ENCODE measurements at regions not wholly inside any gene's neighbourhood (a gene's known extent, or its start where the extent isn't known, plus 50 kb on each side); places are given as distances from the start of the nearest gene placed in this dataset.
"Not testable (repeated sequence)": the region's sequence is repeated elsewhere in the genome, so short reads cannot be mapped to it uniquely, and the experiment has no call there.

DNA sequence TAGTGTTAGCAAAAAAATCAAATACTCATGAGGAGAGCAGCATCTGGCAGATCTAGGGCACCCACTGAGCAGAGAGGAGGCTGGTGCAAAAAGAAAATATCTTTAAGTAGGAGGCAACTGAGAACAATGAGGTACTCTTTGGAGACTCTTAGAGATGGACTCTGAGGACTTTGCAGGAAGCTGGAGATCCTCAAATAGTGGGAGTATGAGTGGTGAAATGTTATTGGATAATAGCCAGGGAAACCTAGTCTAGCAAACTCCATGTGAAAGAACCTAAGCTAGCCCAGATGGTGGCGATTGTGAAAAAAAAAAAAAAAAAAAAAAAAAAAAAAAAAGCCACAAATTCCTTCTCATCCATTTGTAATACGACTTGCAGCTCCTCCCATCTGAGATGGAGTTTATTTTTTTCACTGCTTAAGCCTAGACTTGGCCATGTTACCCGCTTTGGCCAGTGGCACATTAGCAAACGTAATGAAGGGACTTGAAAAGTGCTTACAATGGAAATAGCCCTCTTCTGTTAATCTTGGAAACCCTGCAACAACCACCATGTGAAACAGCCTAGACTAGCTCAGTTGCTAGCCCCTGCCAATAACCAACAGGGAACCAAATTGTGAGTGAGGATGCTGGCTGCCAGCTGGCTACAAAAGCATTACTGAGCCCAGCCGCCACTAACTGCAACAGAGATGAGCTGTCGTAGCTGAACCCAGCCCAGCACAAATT lies 476.2 kb downstream of the KLF12 start:
- DNase-seq, result no peak

- DNase-seq, result no peak
Measured at GRCh38 chr13:73656863-73657262, 477.3 kb downstream of the KLF12 start.

DNA sequence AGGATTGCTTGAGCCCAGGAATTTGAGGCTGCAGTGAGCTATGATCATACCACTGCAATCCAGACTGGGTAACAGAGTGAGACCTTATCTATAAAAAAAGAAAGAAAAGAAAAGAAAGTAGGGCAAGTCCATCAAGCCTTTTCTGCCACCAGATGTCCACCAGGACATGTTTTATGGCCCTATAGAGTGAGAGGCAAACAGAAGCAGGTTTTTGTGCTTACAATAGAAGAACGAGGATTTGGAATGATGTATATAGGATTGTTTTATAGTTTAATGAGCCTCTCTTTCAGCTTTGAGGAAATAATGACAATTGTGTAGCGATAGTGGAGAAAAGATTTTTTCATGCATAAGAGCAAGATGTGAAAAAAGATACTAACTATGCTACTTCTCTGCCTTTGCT lies 480.5 kb downstream of the KLF12 start:
- no peak for DNase-seq

DNA sequence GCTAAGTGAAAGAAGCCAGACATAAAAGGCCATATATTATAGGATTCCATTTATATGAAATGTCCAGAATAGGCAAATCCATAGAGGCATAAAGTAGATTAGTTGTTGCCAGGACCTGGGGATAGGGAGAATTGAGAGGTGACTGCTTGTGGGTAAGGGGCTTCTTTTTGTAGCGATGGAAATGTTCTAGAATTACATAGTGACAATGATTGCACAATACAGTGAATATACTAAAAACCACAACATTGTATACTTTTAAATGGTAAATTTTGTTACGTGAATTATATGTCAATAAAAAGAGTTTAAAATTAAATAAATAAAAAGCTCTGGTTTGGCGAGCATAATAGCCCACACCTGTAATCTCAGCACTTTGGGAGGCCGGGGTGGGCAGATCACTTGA lies 486.8 kb downstream of the KLF12 start:
- DNase-seq, result no peak

- DNase-seq, result not testable (repeated sequence)
Measured at GRCh38 chr13:73640476-73641179, 493.6 kb downstream of the KLF12 start.

- no peak for DNase-seq
Measured at GRCh38 chr13:73635166-73635787, 498.9 kb downstream of the KLF12 start.

DNA sequence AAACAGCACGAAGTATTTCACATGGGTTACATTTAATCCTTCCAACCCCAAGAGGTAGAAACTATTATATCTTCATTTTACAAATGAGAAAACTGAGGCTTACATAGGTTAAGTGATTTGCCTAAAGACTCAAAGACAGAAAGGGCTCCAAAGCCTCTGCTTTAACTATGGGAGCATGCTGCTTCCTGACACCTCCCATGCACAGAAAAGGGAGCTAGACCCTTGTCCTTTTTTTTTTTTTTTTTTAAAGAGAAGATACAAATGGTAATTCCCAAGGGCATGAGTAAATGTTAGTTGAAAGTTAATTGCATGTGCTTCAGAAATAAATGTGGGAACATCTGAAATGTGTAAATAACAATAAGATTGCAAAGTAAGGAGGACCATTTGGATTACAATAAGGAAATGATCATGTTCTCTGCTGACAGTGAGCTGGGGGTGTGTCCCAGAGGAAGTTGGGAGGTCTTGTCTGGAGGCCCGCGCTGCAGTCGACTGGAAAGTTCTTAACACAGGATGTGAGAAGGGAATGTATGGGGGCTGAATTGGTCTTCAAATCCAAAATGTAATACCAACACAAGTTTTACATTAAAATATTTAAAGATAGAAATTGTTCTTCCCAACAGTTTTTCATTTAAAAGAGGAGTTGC lies 500.3 kb downstream of the KLF12 start:
- no peak for DNase-seq

GRCh38 chr13:73631411-73631810 lies 502.8 kb downstream of the KLF12 start:
- no peak for DNase-seq

DNA sequence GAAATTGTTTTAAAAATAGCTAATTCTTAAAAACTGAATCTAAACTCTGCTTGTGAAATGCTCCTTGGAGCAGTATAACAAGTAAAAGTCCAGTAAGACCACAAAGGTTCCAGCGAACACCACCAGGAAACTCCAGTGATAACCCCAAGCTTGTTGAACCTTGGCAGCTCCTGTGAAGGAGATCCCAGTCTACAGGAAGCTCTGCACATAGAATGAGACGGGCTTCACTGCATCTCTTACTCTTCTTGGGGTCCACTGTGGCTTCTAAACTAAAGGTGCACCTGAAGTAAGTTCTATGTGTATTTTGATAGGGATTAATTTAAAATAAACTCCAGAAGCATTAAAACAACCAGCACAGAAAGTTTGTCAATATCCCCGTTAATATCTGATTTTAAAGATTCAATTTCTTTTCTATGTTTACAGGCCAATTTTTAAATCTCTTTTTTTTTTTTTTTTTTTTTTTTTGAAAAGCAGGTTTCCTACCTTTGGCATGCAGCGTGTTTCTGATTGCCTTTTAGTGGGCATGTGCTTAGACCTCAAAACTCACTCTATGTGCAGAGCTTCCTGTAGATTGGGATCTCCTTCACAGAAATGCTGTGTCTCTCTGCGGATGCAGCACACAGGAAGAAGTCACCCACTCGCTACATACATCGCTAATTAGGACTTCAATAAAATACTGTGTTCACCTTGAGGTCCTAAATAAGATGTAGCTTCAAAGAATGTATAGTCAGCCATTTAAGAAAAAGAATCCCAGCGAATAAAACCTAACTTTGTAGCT lies 508.5 kb downstream of the KLF12 start:
- DNase-seq, result no peak

DNA sequence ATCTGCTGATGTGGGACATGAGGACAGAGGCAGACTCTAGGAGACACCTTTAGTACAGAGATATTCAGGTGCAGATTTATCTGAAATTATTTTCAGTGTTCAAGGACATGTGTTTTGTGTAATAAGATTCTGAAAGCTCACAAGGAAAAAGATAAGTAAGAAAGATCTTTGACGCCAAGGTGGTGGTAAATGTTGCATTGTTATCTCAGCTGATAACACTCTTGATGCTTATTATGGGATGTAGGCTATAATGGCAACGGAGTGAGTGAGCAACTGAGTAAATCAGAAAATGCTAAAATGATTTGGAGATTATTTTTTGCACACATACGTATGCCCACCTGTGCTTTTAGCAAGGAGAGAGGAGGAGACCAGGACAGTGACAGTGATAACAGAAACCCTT lies 510.9 kb downstream of the KLF12 start:
- DNase-seq, result no peak

- DNase-seq, result no peak
Measured at GRCh38 chr13:73622381-73622780, 511.8 kb downstream of the KLF12 start.

GRCh38 chr13:73618275-73618865 lies 515.8 kb downstream of the KLF12 start:
- no peak for DNase-seq

DNA sequence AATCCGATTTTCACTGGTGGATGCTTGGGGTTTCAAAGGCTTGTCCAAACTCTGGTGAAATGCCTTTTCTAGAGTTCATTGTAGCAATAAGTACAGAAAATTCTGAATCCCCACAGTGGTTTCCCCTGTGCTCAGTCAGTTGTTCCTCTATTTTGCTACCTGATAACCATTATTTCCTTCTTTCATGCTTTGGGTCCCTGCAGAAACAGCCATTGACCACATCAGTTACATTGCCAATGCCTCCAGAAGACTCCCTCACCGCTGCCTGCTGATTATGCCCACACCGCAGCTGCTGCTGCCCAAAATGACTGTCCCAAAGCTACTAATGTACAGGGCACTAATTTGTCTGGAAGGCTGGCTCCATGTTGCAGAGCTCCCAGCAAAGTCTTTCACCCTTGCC lies 517.3 kb downstream of the KLF12 start:
- DNase-seq, result no peak

- DNase-seq, result no peak
Measured at GRCh38 chr13:73610799-73611592, 523.2 kb downstream of the KLF12 start.

GRCh38 chr13:73608711-73609485 lies 525.3 kb downstream of the KLF12 start:
- no peak for DNase-seq

DNA sequence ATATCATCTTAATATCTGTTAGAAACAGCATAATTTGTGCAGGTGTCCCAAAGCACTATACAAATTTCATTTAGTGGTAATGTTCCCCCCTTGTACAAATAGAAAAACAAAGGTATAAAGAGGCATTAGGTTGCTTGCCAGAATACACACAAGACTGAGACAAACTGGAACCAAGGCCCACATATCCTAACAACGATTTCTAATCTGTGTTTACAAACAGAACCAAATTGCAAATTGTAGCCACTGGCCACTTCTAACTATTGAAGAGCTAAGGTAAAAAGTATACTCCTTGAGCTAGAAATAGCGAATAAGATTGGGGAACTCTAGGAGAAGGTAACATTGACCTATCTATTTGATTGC lies 526.1 kb downstream of the KLF12 start:
- no peak for DNase-seq

- DNase-seq, result no peak
Measured at GRCh38 chr13:73607489-73608156, 526.6 kb downstream of the KLF12 start.

DNA sequence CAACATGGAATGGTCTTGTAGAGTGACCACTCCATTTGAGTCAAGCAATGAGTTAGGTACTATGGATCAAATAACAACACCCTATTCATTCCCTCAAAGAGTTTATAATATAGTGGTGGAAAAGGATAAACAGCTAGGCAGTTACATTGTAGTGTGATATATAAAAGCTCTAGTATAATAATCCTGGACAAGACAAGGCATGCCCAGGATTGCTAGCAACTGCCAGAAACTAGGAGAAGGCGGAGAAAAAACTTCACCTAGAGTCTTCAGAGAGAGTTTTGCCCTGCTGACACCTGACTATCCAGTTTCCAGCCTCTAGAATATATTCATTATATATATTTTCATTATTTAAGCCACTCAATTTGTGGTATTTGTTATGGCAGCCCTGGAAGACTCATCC lies 530.6 kb downstream of the KLF12 start:
- DNase-seq, result no peak

- DNase-seq, result no peak
Measured at GRCh38 chr13:73602295-73602694, 531.9 kb downstream of the KLF12 start.

GRCh38 chr13:73601708-73602107 lies 532.5 kb downstream of the KLF12 start:
- no peak for DNase-seq

Measured in stimulated activated CD4-positive, alpha-beta T cell treated with anti-CD3 and anti-CD28 coated beads, Interleukin-2, amount 100 ng/mL, for 24 hours (primary cell).